NB4 (cell line): ENCODE measurements at regions not wholly inside any gene's neighbourhood (a gene's known extent, or its start where the extent isn't known, plus 50 kb on each side); places are given as distances from the start of the nearest gene placed in this dataset.

Source experiments
- CTCF ChIP-seq: IDR thresholded peaks from one replicate; pipeline ENCODE4 v1.5.1; 2012; ENCODE audit warnings: low read depth, low read length
- MYC ChIP-seq: IDR thresholded peaks from 2 replicates; pipeline ENCODE4 v1.6.1; 2011; ENCODE audit warnings: low read depth, low read length
- POLR2A ChIP-seq: IDR thresholded peaks from 2 replicates; pipeline ENCODE4 v1.6.1; 2011; ENCODE audit warnings: mild to moderate bottlenecking; ENCODE audit not compliant: insufficient read length; ENCODE audit errors: extremely low read depth

GRCh38 chr6:958488-958887 is 265.5 kb upstream of the EXOC2 start:
- TF ChIP-seq POLR2A: no peak
- no peak for TF ChIP-seq CTCF
- TF ChIP-seq MYC: no peak
